IMR-90 (cell line): ENCODE measurements at regions not wholly inside any gene's neighbourhood (a gene's known extent, or its start where the extent isn't known, plus 50 kb on each side); places are given as distances from the start of the nearest gene placed in this dataset.

Source experiments
- CEBPB ChIP-seq: IDR thresholded peaks from 2 replicates; pipeline ENCODE4 v1.6.1; 2012; ENCODE audit warnings: low read depth, low read length, improper control_type of control experiment
- CTCF ChIP-seq: conservative IDR thresholded peaks from 2 replicates; pipeline ENCODE4 v1.5.1; 2012; ENCODE audit warnings: mild to moderate bottlenecking, low read depth, low read length, improper control_type of control experiment
- FOS ChIP-seq: fragments of 150-350 bp; IDR thresholded peaks from 2 replicates; pipeline ENCODE4 v1.6.1; 2016; ENCODE audit warnings: low read depth, low read length
- MAFK ChIP-seq: IDR thresholded peaks from 2 replicates; pipeline ENCODE4 v1.6.1; 2012; ENCODE audit warnings: low read depth, low read length, improper control_type of control experiment
- MAZ ChIP-seq: IDR thresholded peaks from 2 replicates; pipeline ENCODE4 v1.6.1; 2012; ENCODE audit warnings: low read depth, mild to moderate bottlenecking, low read length, improper control_type of control experiment, moderate library complexity, borderline replicate concordance
- NFE2L2 ChIP-seq: fragments of 150-350 bp; IDR thresholded peaks from 2 replicates; pipeline ENCODE4 v1.6.1; 2016; ENCODE audit warnings: low read depth, mild to moderate bottlenecking, low read length
- POLR2A ChIP-seq: IDR thresholded peaks from 2 replicates; pipeline ENCODE4 v1.6.1; 2012; ENCODE audit warnings: mild to moderate bottlenecking, low read depth, low read length
- RAD21 ChIP-seq: IDR thresholded peaks from 2 replicates; pipeline ENCODE4 v1.6.1; 2012; ENCODE audit warnings: low read length, improper control_type of control experiment
- RCOR1 ChIP-seq: IDR thresholded peaks from 2 replicates; pipeline ENCODE4 v1.6.1; 2012; ENCODE audit warnings: mild to moderate bottlenecking, low read length, improper control_type of control experiment; ENCODE audit not compliant: insufficient replicate concordance
- RFX5 ChIP-seq: IDR thresholded peaks from 2 replicates; pipeline ENCODE4 v1.8.0; 2012; ENCODE audit warnings: low read depth, mild to moderate bottlenecking, low read length, moderate library complexity
- USF2 ChIP-seq: fragments of 150-350 bp; IDR thresholded peaks from 2 replicates; pipeline ENCODE4 v1.6.1; 2017; ENCODE audit warnings: mild to moderate bottlenecking, antibody characterized with exemption, low read length, low read depth

- TF ChIP-seq CTCF: no peak
- TF ChIP-seq RFX5: no peak
- no peak for TF ChIP-seq MAFK
- no peak for TF ChIP-seq POLR2A
- no peak for TF ChIP-seq NFE2L2
- no peak for TF ChIP-seq RCOR1
- no peak for TF ChIP-seq MAZ
- no peak for TF ChIP-seq CEBPB
- TF ChIP-seq RAD21: no peak
- TF ChIP-seq USF2: no peak
- TF ChIP-seq FOS: no peak
Measured at GRCh38 chr6:11878029-11878428, 99.4 kb upstream of the ADTRP start.
